Spleen (tissue), 11 donors: ENCODE measurements at regions not wholly inside any gene's neighbourhood (a gene's known extent, or its start where the extent isn't known, plus 50 kb on each side); places are given as distances from the start of the nearest gene placed in this dataset.

ENCODE experiments used
- DNase-seq: peaks from one replicate; pipeline ENCODE4 v3.0.0-alpha.2; 2020
- H3K27ac ChIP-seq, 8 donors: fragments of 200-600 bp; sonication (generic) in 7 of 8; 1 replicate in 4 of 8; 2 replicates in 4 of 8; pipeline versions ENCODE4 v1.5.0 to v1.8.0; 2016 to 2021; ENCODE audit warnings: inconsistent platforms in 4 of 8, mild to moderate bottlenecking in 4 of 8, moderate library complexity in 1 of 8
- H3K27me3 ChIP-seq, 7 donors: fragments of 200-600 bp; sonication (generic) in 6 of 7; replicated peaks in 1 of 7; 1 replicate in 4 of 7; 2 replicates in 3 of 7; pipeline versions ENCODE4 v1.5.0 to v1.8.0; 2016 to 2021; ENCODE audit warnings: inconsistent platforms in 3 of 7, mild to moderate bottlenecking in 1 of 7
- H3K36me3 ChIP-seq, 6 donors: fragments of 200-600 bp; sonication (generic) in 5 of 6; 1 replicate in 4 of 6; 2 replicates in 2 of 6; pipeline versions ENCODE4 v1.5.0 to v1.8.0; 2016 to 2021; ENCODE audit warnings: inconsistent platforms in 2 of 6
- H3K4me1 ChIP-seq, 6 donors: fragments of 200-600 bp; sonication (generic) in 5 of 6; 1 replicate in 3 of 6; 2 replicates in 3 of 6; pipeline versions ENCODE4 v1.5.0 to v1.8.0; 2016 to 2021; ENCODE audit warnings: inconsistent platforms in 3 of 6
- H3K4me3 ChIP-seq, 8 donors: fragments of 200-600 bp; sonication (generic) in 7 of 8; 1 replicate in 4 of 8; 2 replicates in 4 of 8; pipeline versions ENCODE4 v1.5.0 to v1.8.0; 2016 to 2021; ENCODE audit warnings: inconsistent platforms in 4 of 8, mild to moderate bottlenecking in 4 of 8, moderate library complexity in 2 of 8
- H3K9me3 ChIP-seq, 8 donors: fragments of 200-600 bp; sonication (generic) in 7 of 8; 1 replicate in 4 of 8; 2 replicates in 4 of 8; pipeline versions ENCODE4 v1.5.0 to v1.8.0; 2016 to 2021; ENCODE audit warnings: inconsistent platforms in 4 of 8
- POLR2A ChIP-seq, 3 donors: fragments of 450-650 bp; IDR thresholded peaks; one replicate each; pipeline ENCODE4 v1.5.1; 2017; ENCODE audit warnings: antibody characterized with exemption in 3 of 3, mild to moderate bottlenecking in 1 of 3
- POLR2AphosphoS5 ChIP-seq, 3 donors: sonication (generic); formaldehyde crosslinking; IDR thresholded peaks; one replicate each; pipeline ENCODE4 v1.5.1; 2017; ENCODE audit warnings: antibody characterized with exemption in 3 of 3
- WGBS, 5 donors: extraction: QIAGEN DNeasy Blood & Tissue Kit in 3 of 5; methylation state at CpG; one replicate each; pipeline versions ENCODE4 v1.1.5 to v1.1.7; 2013 to 2018; 5-methylcytosine and 5-hydroxymethylcytosine counted together
- intact Hi-C: fragments of 100-400 bp; cut with DNase I; formaldehyde crosslinking; loops from one replicate; pipeline ENCODE4 v1.15.0; 2023; ENCODE audit warnings: low total_unique reads
- TF ChIP-seq, protein P1 (sequence below), 11 experiments: fragments of 200-600 bp in 7 of 11; fragments of 450-650 bp in 4 of 11; sonication (generic) in 4 of 11; IDR thresholded peaks in 8 of 11; conservative IDR thresholded peaks in 3 of 11; 1 replicate in 7 of 11; 2 replicates in 4 of 11; pipeline versions ENCODE4 v1.4.0 to v1.8.0; 2016 to 2021; ENCODE audit warnings: antibody characterized with exemption in 11 of 11, inconsistent platforms in 4 of 11, mild to moderate bottlenecking in 1 of 11
- donor health status: healthy with polysubstance abuse.
- donor health status: DM: no; HTN: no; CAD: no; lungs with moderate emphysema.
- donor health status: DM: no; HTN: no; CAD: no.
- donor health status: Bipolar disorder and iron deficiency.
- donor health status: healthy.
- donor health status: DM: no; HTN: no; CAD: no.
- donor health status: DM: yes; HTN: yes; CAD: no.

DNA sequence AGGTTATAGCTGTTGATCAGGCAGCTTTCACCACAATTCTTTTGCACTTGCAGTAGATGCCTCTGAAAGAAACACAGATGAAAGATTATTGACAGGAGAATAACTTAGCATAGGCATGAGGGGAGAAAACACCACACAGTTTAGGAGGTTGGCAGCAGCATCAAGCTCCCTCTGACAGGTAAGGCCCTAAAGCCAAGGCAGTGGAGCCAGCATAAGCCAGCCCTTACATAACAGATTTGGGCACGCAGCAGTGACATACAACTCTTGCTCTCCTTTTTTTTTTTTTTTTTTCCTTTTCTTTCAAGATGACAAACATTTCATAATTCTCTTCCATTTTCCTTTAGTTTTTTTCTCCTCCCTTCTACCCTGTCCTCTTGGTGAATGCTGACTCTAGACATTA is 257.6 kb upstream of the ADAMTSL1 start:
- WGBS, 5 donors: 65 to 91% (median 78%) methylated on average over 1 of the region's 1 CpG
- Histone ChIP-seq H3K9me3 (peaks cover 0 to 6% (median 0%) of the 10 kb centered on the region in 8 donors), H3K27me3 (no peaks in the 10 kb centered on the region), H3K4me3 (no peak overlapping the region), H3K4me1 (no peaks in the 10 kb centered on the region), H3K36me3 (no peaks in the 10 kb centered on the region), H3K27ac (no peak overlapping the region)
- DNase-seq: no peak
- no peak for TF ChIP-seq POLR2A (IDR thresholded peaks at IDR 0.05)
- no peak for TF ChIP-seq POLR2AphosphoS5 (IDR thresholded peaks at IDR 0.05)
- TF ChIP-seq, protein P1, sequence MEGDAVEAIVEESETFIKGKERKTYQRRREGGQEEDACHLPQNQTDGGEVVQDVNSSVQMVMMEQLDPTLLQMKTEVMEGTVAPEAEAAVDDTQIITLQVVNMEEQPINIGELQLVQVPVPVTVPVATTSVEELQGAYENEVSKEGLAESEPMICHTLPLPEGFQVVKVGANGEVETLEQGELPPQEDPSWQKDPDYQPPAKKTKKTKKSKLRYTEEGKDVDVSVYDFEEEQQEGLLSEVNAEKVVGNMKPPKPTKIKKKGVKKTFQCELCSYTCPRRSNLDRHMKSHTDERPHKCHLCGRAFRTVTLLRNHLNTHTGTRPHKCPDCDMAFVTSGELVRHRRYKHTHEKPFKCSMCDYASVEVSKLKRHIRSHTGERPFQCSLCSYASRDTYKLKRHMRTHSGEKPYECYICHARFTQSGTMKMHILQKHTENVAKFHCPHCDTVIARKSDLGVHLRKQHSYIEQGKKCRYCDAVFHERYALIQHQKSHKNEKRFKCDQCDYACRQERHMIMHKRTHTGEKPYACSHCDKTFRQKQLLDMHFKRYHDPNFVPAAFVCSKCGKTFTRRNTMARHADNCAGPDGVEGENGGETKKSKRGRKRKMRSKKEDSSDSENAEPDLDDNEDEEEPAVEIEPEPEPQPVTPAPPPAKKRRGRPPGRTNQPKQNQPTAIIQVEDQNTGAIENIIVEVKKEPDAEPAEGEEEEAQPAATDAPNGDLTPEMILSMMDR (IDR thresholded peaks at IDR 0.05 in 8 of 11, conservative IDR thresholded peaks at IDR 0.05 in 3 of 11): no peak
- intact Hi-C loops: no loop called here

- TF ChIP-seq POLR2AphosphoS5 (IDR thresholded peaks at IDR 0.05) (no peak), POLR2A (IDR thresholded peaks at IDR 0.05) (no peak)
- TF ChIP-seq, protein P1 (IDR thresholded peaks at IDR 0.05 in 8 of 11, conservative IDR thresholded peaks at IDR 0.05 in 3 of 11): no peak
- Histone ChIP-seq H3K36me3 (no peaks in the 10 kb centered on the region), H3K27me3 (no peaks in the 10 kb centered on the region), H3K9me3 (no peaks in the 10 kb centered on the region), H3K4me1 (no peaks in the 10 kb centered on the region), H3K27ac (no peak overlapping the region), H3K4me3 (no peak overlapping the region)
- 82 to 94% (median 89%) methylated on average over 3 of the region's 3 CpGs for WGBS, 5 donors
- DNase-seq: no peak
- intact Hi-C loops: no loop called here
These were observed 245.9 kb upstream of the ADAMTSL1 start for GRCh38 chr9:18228101-18228500.

DNA sequence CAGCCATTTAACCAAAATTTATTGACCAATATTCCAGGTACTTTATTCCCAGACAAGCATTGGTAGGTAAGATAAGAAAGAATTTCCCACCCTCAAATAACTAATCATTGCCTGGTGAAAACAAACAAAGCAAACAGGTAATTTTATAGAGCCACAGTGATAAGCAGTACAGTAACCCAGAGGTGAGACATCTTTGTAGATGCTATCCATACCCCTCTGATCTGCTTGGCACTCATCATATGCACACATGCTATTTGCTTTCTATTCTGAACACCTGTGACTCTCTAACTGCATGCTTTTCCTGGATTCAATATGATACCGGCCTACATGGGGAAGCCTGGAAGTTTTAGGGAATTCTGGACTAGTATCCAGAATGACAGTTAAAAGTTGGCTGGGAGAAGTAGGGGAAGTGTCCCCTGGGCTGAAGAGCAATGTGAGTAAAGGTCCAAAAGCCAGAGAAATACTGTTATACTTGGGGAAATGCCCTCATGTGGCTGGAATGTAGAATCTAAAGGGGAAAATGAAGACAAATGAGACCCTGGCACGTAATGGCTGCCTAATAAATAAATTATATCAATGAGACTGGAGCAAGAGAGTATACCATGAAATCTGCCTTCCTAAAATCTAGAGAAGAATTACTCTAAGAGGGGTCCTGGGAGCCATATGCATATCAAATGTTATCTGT is 243.8 kb upstream of the ADAMTSL1 start:
- intact Hi-C loops: no loop called here
- Histone ChIP-seq H3K4me3 (no peak overlapping the region), H3K27me3 (no peaks in the 10 kb centered on the region), H3K4me1 (no peaks in the 10 kb centered on the region), H3K27ac (no peak overlapping the region), H3K9me3 (no peaks in the 10 kb centered on the region), H3K36me3 (no peaks in the 10 kb centered on the region)
- TF ChIP-seq POLR2A (IDR thresholded peaks at IDR 0.05): no peak
- TF ChIP-seq POLR2AphosphoS5 (IDR thresholded peaks at IDR 0.05): no peak
- TF ChIP-seq, protein P1 (IDR thresholded peaks at IDR 0.05 in 8 of 11, conservative IDR thresholded peaks at IDR 0.05 in 3 of 11): no peak
- 72 to 83% (median 79%) methylated on average over 2 of the region's 2 CpGs for WGBS, 5 donors
- no peak for DNase-seq

DNA sequence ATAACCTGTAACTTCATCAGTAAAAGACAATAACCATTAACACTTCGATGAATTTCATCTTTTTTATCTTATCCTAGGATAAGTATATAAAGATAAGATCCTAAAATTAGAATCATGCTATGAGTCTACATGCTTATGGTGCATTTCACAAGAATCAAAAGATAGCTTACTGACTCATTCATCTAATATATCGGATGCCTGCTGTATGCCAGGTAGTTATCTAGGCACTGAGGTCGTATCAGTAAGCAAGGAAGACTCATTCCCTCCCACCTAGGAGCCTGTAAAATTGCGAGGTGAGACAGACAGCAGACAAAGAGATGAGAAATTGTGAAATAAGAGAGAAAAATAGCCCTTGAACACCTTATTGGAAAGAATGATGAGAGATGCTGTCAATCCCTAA is 240.6 kb upstream of the ADAMTSL1 start:
- intact Hi-C loops: no loop called here
- Histone ChIP-seq H3K27ac (no peak overlapping the region), H3K4me1 (no peaks in the 10 kb centered on the region), H3K36me3 (no peaks in the 10 kb centered on the region), H3K4me3 (no peak overlapping the region), H3K9me3 (no peaks in the 10 kb centered on the region), H3K27me3 (no peaks in the 10 kb centered on the region)
- 74 to 94% (median 80%) methylated on average over 4 of the region's 4 CpGs for WGBS, 5 donors
- TF ChIP-seq POLR2A (IDR thresholded peaks at IDR 0.05) (no peak), POLR2AphosphoS5 (IDR thresholded peaks at IDR 0.05) (no peak)
- TF ChIP-seq, protein P1 (IDR thresholded peaks at IDR 0.05 in 8 of 11, conservative IDR thresholded peaks at IDR 0.05 in 3 of 11): no peak
- no peak for DNase-seq
